ENCODE measurements at regions not wholly inside any gene's neighbourhood (a gene's known extent, or its start where the extent isn't known, plus 50 kb on each side); places are given as distances from the start of the nearest gene placed in this dataset.

GRCh38 chr18:30343090-30343489, 699.5 kb downstream of the DSC3 start:
- no peak for DNase-seq (ENCODE audit: low read depth in 2 of 2)
- no peak for TF ChIP-seq CTCF (IDR thresholded peaks at IDR 0.05; ENCODE audit: low read depth, low read length)
- no peak overlapping the region for H3K4me3 ChIP-seq (replicated peaks in 1 of 2; ENCODE audit: low read depth in 2 of 2, low read length in 2 of 2)

- no peak overlapping the region for H3K4me3 ChIP-seq (replicated peaks in 1 of 2; ENCODE audit: low read depth in 2 of 2, low read length in 2 of 2)
- no peak for TF ChIP-seq CTCF (IDR thresholded peaks at IDR 0.05; ENCODE audit: low read depth, low read length)
These were observed 699.9 kb downstream of the DSC3 start for GRCh38 chr18:30342675-30343074.

DNA sequence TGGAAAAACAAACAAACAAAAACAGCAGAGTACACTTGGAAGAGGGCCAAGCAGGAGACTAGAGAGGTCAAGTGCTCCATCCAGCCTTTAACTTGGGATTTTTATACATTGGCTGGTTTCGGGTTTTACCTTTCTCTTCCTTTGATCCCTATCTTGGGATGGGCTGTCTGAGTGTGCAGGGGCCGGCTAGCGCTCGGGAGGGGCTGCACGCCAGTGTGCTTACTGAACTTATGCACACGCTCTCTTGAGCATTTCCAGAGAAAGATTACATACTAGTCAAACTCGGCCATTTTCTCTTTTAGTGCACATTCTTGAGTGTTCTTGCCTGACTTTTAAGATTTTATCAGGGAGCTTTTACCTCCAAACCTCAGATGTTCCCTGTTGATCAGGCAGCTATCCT, 707.8 kb downstream of the DSC3 start:
- DNase-seq (ENCODE audit: low read depth in 2 of 2): no peak
- TF ChIP-seq CTCF (IDR thresholded peaks at IDR 0.05; ENCODE audit: low read depth, low read length): no peak
- no peak overlapping the region for H3K4me3 ChIP-seq (replicated peaks in 1 of 2; ENCODE audit: low read depth in 2 of 2, low read length in 2 of 2)

More at GRCh38 chr18:30342675-30343074, 699.9 kb downstream of the DSC3 start:
- DNase-seq (ENCODE audit: low read depth in 2 of 2): no peak

DNA sequence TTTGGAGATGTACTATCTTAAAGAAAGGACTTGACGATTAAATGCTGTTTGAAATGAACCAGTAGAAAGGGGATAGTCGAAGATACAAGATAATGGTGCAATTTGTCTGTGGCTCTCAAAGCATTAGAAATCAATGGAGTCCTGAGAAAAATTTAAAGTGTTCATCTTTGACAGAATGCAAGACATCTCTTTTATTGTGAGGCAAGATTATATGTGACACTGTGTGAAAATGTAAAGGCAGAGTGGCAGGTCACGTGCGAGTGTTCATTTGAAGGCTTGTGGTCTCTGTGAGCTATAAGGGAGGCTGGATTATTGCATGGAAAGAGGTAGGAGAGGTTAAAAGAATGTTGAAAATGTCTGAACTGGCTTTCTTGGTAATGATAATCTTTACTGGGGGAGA, 709.2 kb downstream of the DSC3 start:
- no peak overlapping the region for H3K4me3 ChIP-seq (replicated peaks in 1 of 2; ENCODE audit: low read depth in 2 of 2, low read length in 2 of 2)
- DNase-seq (ENCODE audit: low read depth in 2 of 2): no peak
- TF ChIP-seq CTCF (IDR thresholded peaks at IDR 0.05; ENCODE audit: low read depth, low read length): no peak

- no peak overlapping the region for H3K4me3 ChIP-seq (replicated peaks in 1 of 2; ENCODE audit: low read depth in 2 of 2, low read length in 2 of 2)
- no peak for DNase-seq (ENCODE audit: low read depth in 2 of 2)
- no peak for TF ChIP-seq CTCF (IDR thresholded peaks at IDR 0.05; ENCODE audit: low read depth, low read length)
These were observed 713.7 kb downstream of the DSC3 start for GRCh38 chr18:30328839-30329238.

GRCh38 chr18:30302181-30302580, 740.4 kb downstream of the DSC3 start:
- no peak for DNase-seq (ENCODE audit: low read depth in 2 of 2)
- no peak overlapping the region for H3K4me3 ChIP-seq (replicated peaks in 1 of 2; ENCODE audit: low read depth in 2 of 2, low read length in 2 of 2)
- TF ChIP-seq CTCF (IDR thresholded peaks at IDR 0.05; ENCODE audit: low read depth, low read length): no peak

DNA sequence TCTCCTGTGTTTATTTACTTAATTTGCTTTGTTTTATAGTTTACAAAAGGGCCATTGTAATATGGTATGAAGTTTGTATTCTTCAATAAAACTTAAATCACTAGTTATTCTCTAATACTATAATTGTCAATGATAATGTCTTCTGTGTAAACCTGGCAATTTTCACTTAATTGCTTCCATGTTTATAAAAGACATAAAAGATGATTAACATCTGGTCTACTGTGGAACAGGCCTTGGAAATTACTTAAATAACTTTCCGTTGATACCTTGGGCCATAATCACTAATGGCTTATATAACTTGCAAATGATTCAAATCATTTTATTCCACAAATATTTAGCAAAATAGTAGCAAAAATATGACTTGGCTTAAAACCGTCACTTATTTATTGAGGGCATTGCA, 743.8 kb downstream of the DSC3 start:
- H3K4me3 ChIP-seq (replicated peaks in 1 of 2; ENCODE audit: low read depth in 2 of 2, low read length in 2 of 2): no peak overlapping the region
- TF ChIP-seq CTCF (IDR thresholded peaks at IDR 0.05; ENCODE audit: low read depth, low read length): no peak
- no peak for DNase-seq (ENCODE audit: low read depth in 2 of 2)
